HUES48 (cell line): ENCODE measurements at regions not wholly inside any gene's neighbourhood (a gene's known extent, or its start where the extent isn't known, plus 50 kb on each side); places are given as distances from the start of the nearest gene placed in this dataset.
A peak's percentile ranks its signal among the peaks of the same experiment; 100 is the strongest.

Experiments used
- H3K27ac ChIP-seq: one replicate; pipeline ENCODE4 v1.7.0; 2013; ENCODE audit warnings: low read depth, low read length, inconsistent platforms
- H3K27me3 ChIP-seq: 2 replicates; pipeline ENCODE4 v1.6.1; 2013; ENCODE audit warnings: mild to moderate bottlenecking, low read length; ENCODE audit not compliant: control insufficient read depth, insufficient read depth
- H3K36me3 ChIP-seq: 2 replicates; pipeline ENCODE4 v1.6.1; 2013; ENCODE audit warnings: low read length; ENCODE audit not compliant: control insufficient read depth, insufficient read depth
- H3K4me1 ChIP-seq: 2 replicates; pipeline ENCODE4 v1.6.1; 2013; ENCODE audit warnings: mild to moderate bottlenecking, low read length; ENCODE audit not compliant: control insufficient read depth, insufficient read depth
- H3K4me3 ChIP-seq: 2 replicates; pipeline ENCODE4 v1.5.1; 2013; ENCODE audit warnings: mild to moderate bottlenecking, low read depth, low read length
- H3K9ac ChIP-seq: 2 replicates; pipeline ENCODE4 v1.6.1; 2013; ENCODE audit warnings: mild to moderate bottlenecking, low read depth, low read length, moderate library complexity
- H3K9me3 ChIP-seq: 2 replicates; pipeline ENCODE4 v1.6.1; 2013; ENCODE audit warnings: low read length; ENCODE audit not compliant: control insufficient read depth, insufficient read depth

GRCh38 chr6:25013246-25013645 lies 77.5 kb upstream of the RIPOR2 start:
- Histone ChIP-seq H3K4me3 (no peak overlapping the region), H3K27ac (no peak overlapping the region), H3K27me3 (no peaks in the 10 kb centered on the region), H3K9ac (no peak overlapping the region), H3K4me1 (peaks cover 19% of the 10 kb centered on the region), H3K9me3 (no peaks in the 10 kb centered on the region), H3K36me3 (no peaks in the 10 kb centered on the region)

DNA sequence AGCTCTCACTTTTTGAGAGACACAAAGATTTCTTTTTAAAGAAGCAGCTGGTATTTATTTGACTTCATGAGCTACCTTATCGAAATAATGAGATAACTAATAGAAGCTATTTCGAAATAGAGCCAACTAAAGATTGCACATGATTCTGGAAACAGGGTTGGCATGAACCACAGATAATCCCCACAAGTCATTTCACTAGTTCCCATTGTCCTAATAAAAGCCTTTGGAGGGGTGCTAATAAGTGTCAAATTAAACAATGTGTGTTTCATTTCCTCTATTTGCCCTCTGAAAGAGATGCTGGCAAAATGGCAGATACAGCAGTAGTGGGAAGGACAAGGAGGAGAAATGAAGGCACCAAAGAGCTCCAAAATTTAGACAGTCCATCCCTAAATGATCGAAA lies 78.6 kb upstream of the RIPOR2 start:
- no peak overlapping the region for H3K27ac ChIP-seq

DNA sequence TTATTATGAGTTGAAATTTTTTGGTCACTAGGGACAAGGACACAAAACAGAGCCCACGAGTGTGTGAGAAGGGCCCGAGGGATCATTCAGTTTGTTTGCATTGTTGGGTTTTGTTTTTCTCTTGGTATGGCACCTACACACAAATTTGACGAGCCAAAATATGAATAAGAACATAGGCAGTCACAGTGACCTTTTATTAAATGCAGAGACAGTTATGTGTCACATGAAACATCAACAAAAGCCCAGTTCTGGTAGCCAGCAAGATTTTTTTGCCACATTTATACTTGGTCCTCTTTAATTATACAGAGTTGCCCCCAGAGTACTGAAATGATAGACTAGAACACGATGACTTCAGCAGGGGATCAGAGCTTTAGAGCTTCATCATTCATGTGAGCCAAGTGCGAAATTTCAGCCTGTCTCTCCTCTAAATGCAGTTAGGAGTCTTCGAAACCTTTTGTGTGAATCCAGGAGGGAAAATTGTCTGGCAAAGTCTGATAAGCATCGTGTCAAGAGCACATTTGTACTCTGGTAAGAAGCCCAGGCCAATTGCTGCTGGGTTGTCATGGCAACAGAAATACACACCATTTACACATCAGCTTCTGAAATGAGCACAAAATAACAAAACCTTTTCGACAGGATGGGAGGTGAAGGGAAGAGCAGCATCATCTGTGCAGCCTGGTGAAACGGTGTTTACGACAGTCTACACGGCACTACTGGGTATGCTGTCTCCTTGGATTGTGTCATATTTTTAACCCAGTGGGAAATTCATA lies 79.2 kb upstream of the RIPOR2 start:
- Histone ChIP-seq H3K36me3 (no peaks in the 10 kb centered on the region), H3K9me3 (no peaks in the 10 kb centered on the region), H3K4me1 (peaks cover 19% of the 10 kb centered on the region), H3K27me3 (no peaks in the 10 kb centered on the region), H3K27ac (no peak overlapping the region), H3K9ac (no peak overlapping the region), H3K4me3 (no peak overlapping the region)

More for the DNA sequence above, 78.6 kb upstream of the RIPOR2 start:
- H3K4me3 ChIP-seq = no peak overlapping the region
- H3K36me3 ChIP-seq = no peaks in the 10 kb centered on the region
- H3K4me1 ChIP-seq = peaks cover 19% of the 10 kb centered on the region
- no peak overlapping the region for H3K9ac ChIP-seq
- H3K27me3 ChIP-seq = no peaks in the 10 kb centered on the region
- no peaks in the 10 kb centered on the region for H3K9me3 ChIP-seq

DNA sequence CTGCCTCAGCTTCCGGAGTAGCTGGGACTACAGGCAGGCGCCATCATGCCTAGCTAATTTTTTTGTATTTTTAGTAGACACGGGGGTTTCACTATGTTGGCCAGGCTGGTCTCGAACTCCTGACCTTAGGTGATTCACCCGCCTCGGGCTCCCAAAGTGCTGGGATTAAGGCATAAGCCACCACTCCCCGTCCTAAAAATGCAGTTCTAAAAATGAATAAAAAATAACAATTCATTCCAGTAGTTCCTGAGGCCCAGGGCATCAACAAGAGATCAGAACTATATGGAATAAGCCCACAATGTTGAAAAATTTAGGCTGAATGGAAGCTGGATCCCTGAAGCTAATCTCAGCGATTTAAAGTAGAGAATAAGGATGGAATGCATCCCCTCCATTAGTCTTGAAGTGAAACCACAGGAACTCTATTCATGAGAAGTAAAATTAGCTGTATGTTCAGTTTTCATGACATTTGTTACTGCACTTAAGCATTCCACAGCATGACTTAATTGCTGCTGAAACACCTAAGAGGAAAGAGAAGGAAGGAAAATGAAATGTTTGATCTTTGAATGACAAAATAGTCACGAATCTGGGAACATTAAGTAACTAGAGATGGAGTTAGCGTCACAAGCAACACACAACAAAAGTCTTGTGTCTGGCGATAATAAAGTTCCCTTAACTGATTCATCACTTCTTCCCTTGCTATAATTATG lies 80.4 kb upstream of the RIPOR2 start:
- Histone ChIP-seq H3K4me3 (no peak overlapping the region), H3K27ac (no peak overlapping the region), H3K27me3 (no peaks in the 10 kb centered on the region), H3K9ac (no peak overlapping the region), H3K36me3 (no peaks in the 10 kb centered on the region), H3K4me1 (peaks cover 19% of the 10 kb centered on the region), H3K9me3 (no peaks in the 10 kb centered on the region)

DNA sequence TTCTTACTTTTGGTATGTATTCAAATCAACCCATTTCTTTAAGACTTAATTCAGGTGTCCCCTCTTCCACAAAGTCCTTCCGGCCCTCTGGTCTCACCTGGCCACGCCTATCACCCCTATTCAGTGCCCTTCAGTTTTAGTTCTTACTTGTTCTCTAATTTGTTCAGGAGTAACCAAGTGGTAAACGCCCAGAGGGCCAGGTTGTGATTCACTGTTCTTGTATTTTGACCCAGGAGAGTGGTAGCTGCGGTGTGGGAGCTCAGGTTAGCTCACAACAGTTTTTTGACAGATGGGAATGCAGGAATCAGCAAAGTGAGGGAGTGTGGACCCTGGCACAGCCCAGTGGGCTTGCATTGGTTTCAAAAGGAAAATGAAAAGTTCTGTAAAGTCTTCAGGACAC lies 81.7 kb upstream of the RIPOR2 start:
- no peak overlapping the region for H3K4me3 ChIP-seq
- H3K4me1 ChIP-seq = peaks cover 19% of the 10 kb centered on the region
- no peaks in the 10 kb centered on the region for H3K27me3 ChIP-seq
- no peaks in the 10 kb centered on the region for H3K9me3 ChIP-seq
- peak overlapping the region; percentile 14 for H3K27ac ChIP-seq
- no peak overlapping the region for H3K9ac ChIP-seq
- H3K36me3 ChIP-seq = no peaks in the 10 kb centered on the region

- Histone ChIP-seq H3K9ac (no peak overlapping the region), H3K27ac (no peak overlapping the region), H3K4me1 (peaks cover 19% of the 10 kb centered on the region)
Observed at GRCh38 chr6:25017932-25018567, 82.3 kb upstream of the RIPOR2 start.

DNA sequence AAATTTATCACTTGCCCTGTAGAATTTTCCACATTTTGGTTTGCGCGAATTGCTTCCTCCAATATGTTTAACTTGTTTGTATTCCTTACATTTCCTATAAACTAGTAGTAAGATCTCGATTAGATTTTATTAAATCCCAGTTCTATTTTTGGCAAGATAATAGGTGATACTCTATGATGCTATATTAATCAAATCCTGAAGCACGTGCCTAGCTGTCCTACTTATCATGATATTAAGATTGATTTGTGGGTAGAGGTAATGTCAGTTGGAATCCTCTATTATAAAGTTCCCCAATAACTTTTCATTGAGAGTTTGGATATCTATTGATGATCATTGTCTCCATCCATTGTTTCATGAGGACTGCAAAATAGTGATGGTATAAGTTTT lies 82.8 kb upstream of the RIPOR2 start:
- Histone ChIP-seq H3K4me3 (no peak overlapping the region), H3K4me1 (peaks cover 19% of the 10 kb centered on the region), H3K36me3 (no peaks in the 10 kb centered on the region), H3K27me3 (no peaks in the 10 kb centered on the region), H3K9ac (no peak overlapping the region), H3K27ac (no peak overlapping the region), H3K9me3 (no peaks in the 10 kb centered on the region)

More at GRCh38 chr6:25017932-25018567, 82.3 kb upstream of the RIPOR2 start:
- no peak overlapping the region for H3K4me3 ChIP-seq
- H3K36me3 ChIP-seq = no peaks in the 10 kb centered on the region
- H3K9me3 ChIP-seq = no peaks in the 10 kb centered on the region
- H3K27me3 ChIP-seq = no peaks in the 10 kb centered on the region

DNA sequence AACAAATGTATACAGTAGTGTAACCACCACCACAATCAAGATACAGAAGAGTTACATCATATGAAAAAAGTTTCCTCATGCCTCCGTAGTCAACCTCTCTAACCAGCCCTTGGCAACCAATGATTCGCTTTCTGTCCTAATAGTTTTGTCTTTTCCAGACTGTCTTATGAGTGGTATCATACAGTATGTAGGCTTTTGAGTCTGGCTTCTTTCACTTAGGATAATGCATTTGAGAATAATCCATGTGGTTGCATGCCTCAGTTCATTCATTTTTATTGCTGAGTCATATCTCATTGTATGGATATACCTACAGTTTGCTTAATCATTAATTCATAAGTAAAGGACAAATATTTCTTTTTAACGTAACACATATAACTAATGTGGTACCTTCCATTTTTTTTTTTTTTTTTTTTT lies 86.4 kb upstream of the RIPOR2 start:
- no peak overlapping the region for H3K4me3 ChIP-seq
- H3K36me3 ChIP-seq = no peaks in the 10 kb centered on the region
- no peak overlapping the region for H3K9ac ChIP-seq
- H3K27me3 ChIP-seq = no peaks in the 10 kb centered on the region
- H3K4me1 ChIP-seq = peaks cover 26% of the 10 kb centered on the region
- no peaks in the 10 kb centered on the region for H3K9me3 ChIP-seq
- H3K27ac ChIP-seq = no peak overlapping the region

- no peak overlapping the region for H3K4me3 ChIP-seq
- H3K4me1 ChIP-seq = peaks cover 18% of the 10 kb centered on the region
- H3K36me3 ChIP-seq = no peaks in the 10 kb centered on the region
- no peaks in the 10 kb centered on the region for H3K27me3 ChIP-seq
- H3K9ac ChIP-seq = no peak overlapping the region
- H3K9me3 ChIP-seq = no peaks in the 10 kb centered on the region
- H3K27ac ChIP-seq = no peak overlapping the region
Observed at GRCh38 chr6:25023781-25024180, 88.0 kb upstream of the RIPOR2 start.

- Histone ChIP-seq H3K9me3 (no peaks in the 10 kb centered on the region), H3K4me3 (no peak overlapping the region), H3K4me1 (peaks cover 18% of the 10 kb centered on the region), H3K27ac (no peak overlapping the region), H3K36me3 (no peaks in the 10 kb centered on the region), H3K9ac (no peak overlapping the region), H3K27me3 (no peaks in the 10 kb centered on the region)
Observed at GRCh38 chr6:25024821-25025220, 89.1 kb upstream of the RIPOR2 start.
